Panc1 (cell line): ENCODE measurements at regions not wholly inside any gene's neighbourhood (a gene's known extent, or its start where the extent isn't known, plus 50 kb on each side); places are given as distances from the start of the nearest gene placed in this dataset.

ENCODE experiments used
- ATAC-seq: fragments of 200-7000 bp; cut with Tn5 transposase; 2 replicates; pipeline ENCODE4 v1.9.1; 2020; ENCODE audit warnings: mild to moderate bottlenecking, moderate library complexity
- BruUV-seq: library from RNA; stranded (reverse); fragments of 400-500 nt; replicated peaks from 2 replicates; lab custom pipeline; 2021; lab: Mats Ljungman, UMichigan
- CTCF ChIA-PET: fragments of 300-600 bp; sonication (Branson Sonifier 250); formaldehyde crosslinking; loops from one replicate; lab custom pipeline; 2022; ENCODE audit warnings: antibody characterized with exemption; lab: Charles Lee
- POLR2A ChIA-PET: fragments of 300-600 bp; sonication (Branson Sonifier 250); formaldehyde crosslinking; loops from one replicate; lab custom pipeline; 2022; ENCODE audit warnings: antibody characterized with exemption; lab: Charles Lee
- DNase-seq: peaks from one replicate; pipeline ENCODE4 v3.0.0-alpha.2; 2010; ENCODE audit warnings: low read depth, low spot score
- H3K27ac ChIP-seq: 2 replicates; pipeline ENCODE4 v1.5.1; 2011; ENCODE audit warnings: mild to moderate bottlenecking, low read length, inconsistent platforms
- H3K27me3 ChIP-seq: fragments of 200-500 bp; sonication (Bioruptor generic); 2 replicates; pipeline ENCODE4 v1.6.0; 2014; ENCODE audit warnings: low read length, inconsistent platforms; ENCODE audit not compliant: control insufficient read depth, insufficient read depth
- H3K36me3 ChIP-seq: fragments of 200-500 bp; sonication (Bioruptor generic); 2 replicates; pipeline ENCODE4 v1.5.1; 2014; ENCODE audit warnings: inconsistent platforms, mild to moderate bottlenecking, low read length, moderate library complexity; ENCODE audit not compliant: control insufficient read depth, insufficient read depth
- H3K4me1 ChIP-seq: 2 replicates; pipeline ENCODE4 v1.5.1; 2011; ENCODE audit warnings: inconsistent platforms, mild to moderate bottlenecking, low read length, moderate library complexity; ENCODE audit not compliant: control insufficient read depth, insufficient read depth
- H3K4me3 ChIP-seq, 2 experiments: 2 replicates each; pipeline ENCODE4 v1.5.1; 2011 to 2012; ENCODE audit warnings: low read depth in 2 of 2, low read length in 2 of 2, mild to moderate bottlenecking in 2 of 2, inconsistent platforms in 1 of 2, moderate library complexity in 1 of 2
- H3K9me3 ChIP-seq: fragments of 200-500 bp; sonication (Bioruptor generic); 2 replicates; pipeline ENCODE4 v1.5.1; 2014; ENCODE audit warnings: low read depth, mild to moderate bottlenecking, inconsistent platforms, low read length, moderate library complexity; ENCODE audit not compliant: control insufficient read depth, insufficient read depth
- CTCF ChIP-seq: fragments of 450-650 bp; IDR thresholded peaks from 2 replicates; pipeline ENCODE4 v1.5.1; 2017; ENCODE audit warnings: mild to moderate bottlenecking
- POLR2AphosphoS5 ChIP-seq: IDR thresholded peaks from 2 replicates; pipeline ENCODE4 v1.6.1; 2012; ENCODE audit warnings: mild to moderate bottlenecking, low read depth, low read length, moderate library complexity
- SIN3A ChIP-seq: IDR thresholded peaks from 2 replicates; pipeline ENCODE4 v1.6.1; 2012; ENCODE audit warnings: low read depth, mild to moderate bottlenecking, low read length, moderate library complexity, borderline replicate concordance; ENCODE audit not compliant: insufficient read depth
- TCF7L2 ChIP-seq: IDR thresholded peaks from 2 replicates; pipeline ENCODE4 v1.6.1; 2011; ENCODE audit warnings: mild to moderate bottlenecking, low read depth, low read length, inconsistent platforms
- in situ Hi-C: cut with HindIII; loops from 2 replicates; pipeline ENCODE4 v1.10.0; 2016; ENCODE audit warnings: low sequenced_read_pairs, low pct_unique_long_range_greater_than_20kb
- intact Hi-C: fragments of 100-400 bp; cut with micrococcal nuclease; formaldehyde crosslinking; loops from one replicate; pipeline ENCODE4 v1.10.0; 2022; ENCODE audit not compliant: unreplicated experiment
- TF ChIP-seq, protein P1 (sequence below), 2 experiments: IDR thresholded peaks; 2 replicates each; pipeline ENCODE4 v1.6.1; 2011 to 2012; ENCODE audit warnings: low read depth in 2 of 2, control low read depth in 1 of 2, low read length in 1 of 2, mild to moderate bottlenecking in 1 of 2, moderate library complexity in 1 of 2; ENCODE audit not compliant: insufficient read depth in 1 of 2

- H3K27ac ChIP-seq, result no peak overlapping the region
- intact Hi-C loops, result no loop called here
- H3K9me3 ChIP-seq, result no peaks in the 10 kb centered on the region
- no peak overlapping the region for H3K4me3 ChIP-seq
- no peaks in the 10 kb centered on the region for H3K4me1 ChIP-seq
- ATAC-seq (no peak), DNase-seq (no peak)
- BruUV-seq, result no TSS peak
- no peaks in the 10 kb centered on the region; the same call in 1 of the 2 replicates for H3K27me3 ChIP-seq
- CTCF ChIA-PET, result interaction anchor here (0.6 kb wide), 1 partner anchor 1698 kb away, joined by 3 read pairs; no protein-coding TSS in a partner anchor
- peak; percentile 53 for TF ChIP-seq CTCF
- no peak for TF ChIP-seq SIN3A
- POLR2A ChIA-PET, result no interaction called here
- in situ Hi-C loops, result no loop called here
- H3K36me3 ChIP-seq, result no peaks in the 10 kb centered on the region
Observed at GRCh38 chr18:50507120-50507590, 52.7 kb upstream of the MAPK4 start.

DNA sequence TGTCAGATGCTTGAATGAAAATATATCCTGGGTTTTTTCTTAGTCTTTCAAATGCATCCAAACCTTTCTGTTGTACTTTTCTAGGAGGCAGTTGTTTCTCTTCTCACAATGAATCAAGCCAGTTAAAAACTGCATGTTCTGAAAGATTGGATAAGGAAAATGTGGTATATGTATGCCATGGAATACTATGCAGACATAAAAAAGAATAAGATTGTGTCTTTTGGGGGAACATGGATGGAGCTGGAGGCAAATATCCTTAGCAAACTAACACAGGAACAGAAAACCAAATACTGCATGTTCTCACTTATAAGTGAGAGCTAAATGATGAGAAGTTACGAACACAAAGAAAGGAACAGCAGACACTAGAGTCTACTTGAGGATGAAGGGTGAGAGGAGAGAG lies 51.7 kb upstream of the MAPK4 start:
- ATAC-seq (no peak), DNase-seq (no peak)
- Histone ChIP-seq H3K4me1 (no peaks in the 10 kb centered on the region), H3K4me3 (no peak overlapping the region), H3K36me3 (no peaks in the 10 kb centered on the region), H3K27me3 (no peaks in the 10 kb centered on the region; the same call in 1 of the 2 replicates), H3K27ac (no peak overlapping the region), H3K9me3 (no peaks in the 10 kb centered on the region)
- intact Hi-C loops (no loop called here), in situ Hi-C loops (no loop called here)
- TF ChIP-seq POLR2AphosphoS5, result no peak
- TF ChIP-seq, protein P1, sequence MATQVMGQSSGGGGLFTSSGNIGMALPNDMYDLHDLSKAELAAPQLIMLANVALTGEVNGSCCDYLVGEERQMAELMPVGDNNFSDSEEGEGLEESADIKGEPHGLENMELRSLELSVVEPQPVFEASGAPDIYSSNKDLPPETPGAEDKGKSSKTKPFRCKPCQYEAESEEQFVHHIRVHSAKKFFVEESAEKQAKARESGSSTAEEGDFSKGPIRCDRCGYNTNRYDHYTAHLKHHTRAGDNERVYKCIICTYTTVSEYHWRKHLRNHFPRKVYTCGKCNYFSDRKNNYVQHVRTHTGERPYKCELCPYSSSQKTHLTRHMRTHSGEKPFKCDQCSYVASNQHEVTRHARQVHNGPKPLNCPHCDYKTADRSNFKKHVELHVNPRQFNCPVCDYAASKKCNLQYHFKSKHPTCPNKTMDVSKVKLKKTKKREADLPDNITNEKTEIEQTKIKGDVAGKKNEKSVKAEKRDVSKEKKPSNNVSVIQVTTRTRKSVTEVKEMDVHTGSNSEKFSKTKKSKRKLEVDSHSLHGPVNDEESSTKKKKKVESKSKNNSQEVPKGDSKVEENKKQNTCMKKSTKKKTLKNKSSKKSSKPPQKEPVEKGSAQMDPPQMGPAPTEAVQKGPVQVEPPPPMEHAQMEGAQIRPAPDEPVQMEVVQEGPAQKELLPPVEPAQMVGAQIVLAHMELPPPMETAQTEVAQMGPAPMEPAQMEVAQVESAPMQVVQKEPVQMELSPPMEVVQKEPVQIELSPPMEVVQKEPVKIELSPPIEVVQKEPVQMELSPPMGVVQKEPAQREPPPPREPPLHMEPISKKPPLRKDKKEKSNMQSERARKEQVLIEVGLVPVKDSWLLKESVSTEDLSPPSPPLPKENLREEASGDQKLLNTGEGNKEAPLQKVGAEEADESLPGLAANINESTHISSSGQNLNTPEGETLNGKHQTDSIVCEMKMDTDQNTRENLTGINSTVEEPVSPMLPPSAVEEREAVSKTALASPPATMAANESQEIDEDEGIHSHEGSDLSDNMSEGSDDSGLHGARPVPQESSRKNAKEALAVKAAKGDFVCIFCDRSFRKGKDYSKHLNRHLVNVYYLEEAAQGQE (IDR thresholded peaks at IDR 0.05; ENCODE audit: insufficient read depth in 1 of 2, low read depth in 2 of 2, low read length in 1 of 2), result no peak
- no peak for TF ChIP-seq SIN3A
- no peak for TF ChIP-seq CTCF
- TF ChIP-seq TCF7L2, result no peak
- no TSS peak for BruUV-seq
- ChIA-PET CTCF (no interaction called here), POLR2A (no interaction called here)
